ENCODE measurements at regions not wholly inside any gene's neighbourhood (a gene's known extent, or its start where the extent isn't known, plus 50 kb on each side); places are given as distances from the start of the nearest gene placed in this dataset.

- Histone ChIP-seq H3K9ac (no peak overlapping the region), H3K79me2 (ENCODE audit: insufficient read depth) (no peaks in the 10 kb centered on the region), H3K27me3 (ENCODE audit: insufficient read depth) (no peaks in the 10 kb centered on the region), H3K4me1 (ENCODE audit: control insufficient read depth in 1 of 2, insufficient read depth in 2 of 2, low read depth in 1 of 2, low read length in 1 of 2) (no peaks in the 10 kb centered on the region), H3K36me3 (replicated peaks in 1 of 2; ENCODE audit: control insufficient read depth in 1 of 2, insufficient read depth in 2 of 2, low read length in 1 of 2) (no peaks in the 10 kb centered on the region), H3K4me3 (ENCODE audit: low read depth in 2 of 2, low read length in 1 of 2) (no peak overlapping the region), H3F3A (replicated peaks; ENCODE audit: insufficient read depth) (no peaks in the 10 kb centered on the region), H3K9me2 (no peaks in the 10 kb centered on the region), H3K4me2 (no peak overlapping the region), H2AFZ (ENCODE audit: low read depth) (no peak overlapping the region), H3K9me3 (no peaks in the 10 kb centered on the region), H3K27ac (ENCODE audit: low read depth in 2 of 2, low read length in 1 of 2) (no peak overlapping the region), H4K20me1 (ENCODE audit: insufficient read depth) (no peaks in the 10 kb centered on the region)
- ChIA-PET CTCF (no interaction called here), POLR2A (no interaction called here)
- TF ChIP-seq NRF1 (IDR thresholded peaks at IDR 0.05; ENCODE audit: low read depth, low read length) (no peak), TCF12 (IDR thresholded peaks at IDR 0.05) (no peak), YY1 (IDR thresholded peaks at IDR 0.05; ENCODE audit: low read depth) (no peak), RFX5 (IDR thresholded peaks at IDR 0.05; ENCODE audit: low read length) (no peak), SIN3A (IDR thresholded peaks at IDR 0.05; ENCODE audit: borderline replicate concordance, low read depth, low read length) (no peak), RXRA (IDR thresholded peaks at IDR 0.05; ENCODE audit: borderline replicate concordance, low read depth) (no peak), MAX (IDR thresholded peaks at IDR 0.05; ENCODE audit: low read depth) (no peak), JUND (IDR thresholded peaks at IDR 0.05) (no peak), FOXJ3 (CRISPR knock-in tag; IDR thresholded peaks at IDR 0.05) (no peak)
- WGBS (ENCODE audit: low lambda C conversion rate), result 60% methylated on average over 9 of the region's 9 CpGs
- no peak for DNase-seq
Measured at GRCh38 chr20:61191096-61191495, 61.0 kb upstream of the CDH4 start.

- ChIA-PET POLR2A (no interaction called here), CTCF (no interaction called here)
- no peak overlapping the region for H3K9ac ChIP-seq
- DNase-seq, result no peak
- no peak for TF ChIP-seq TCF12 (IDR thresholded peaks at IDR 0.05)
- TF ChIP-seq YY1 (IDR thresholded peaks at IDR 0.05; ENCODE audit: low read depth), result no peak
- TF ChIP-seq TEAD4 (IDR thresholded peaks at IDR 0.05; ENCODE audit: borderline replicate concordance, insufficient read depth), result no peak
- no peak for TF ChIP-seq MXI1 (IDR thresholded peaks at IDR 0.05; ENCODE audit: low read depth, low read length)
- TF ChIP-seq IRF3 (IDR thresholded peaks at IDR 0.05; ENCODE audit: low read depth, low read length), result no peak
- TF ChIP-seq SMC3 (IDR thresholded peaks at IDR 0.05; ENCODE audit: low read depth, low read length), result no peak
- no peak for TF ChIP-seq REST (IDR thresholded peaks at IDR 0.05; ENCODE audit: low read depth, low read length)
- TF ChIP-seq FOXM1 (IDR thresholded peaks at IDR 0.05; ENCODE audit: low read depth), result no peak
- no peak for TF ChIP-seq ZBTB33 (IDR thresholded peaks at IDR 0.05; ENCODE audit: borderline replicate concordance, low read depth)
- TF ChIP-seq EP300 (IDR thresholded peaks at IDR 0.05; ENCODE audit: borderline replicate concordance in 1 of 2, low read depth in 1 of 2, low read length in 1 of 2), result no peak
- TF ChIP-seq GABPA (IDR thresholded peaks at IDR 0.05; ENCODE audit: low read depth), result no peak
- TF ChIP-seq USF2 (IDR thresholded peaks at IDR 0.05; ENCODE audit: borderline replicate concordance, low read depth, low read length), result no peak
- H3K79me2 ChIP-seq (ENCODE audit: insufficient read depth), result no peaks in the 10 kb centered on the region
- H3K4me3 ChIP-seq (ENCODE audit: low read depth in 2 of 2, low read length in 1 of 2), result no peak overlapping the region
- H3K9me2 ChIP-seq, result no peaks in the 10 kb centered on the region
- H3K27me3 ChIP-seq (ENCODE audit: insufficient read depth), result no peaks in the 10 kb centered on the region
- H2AFZ ChIP-seq (ENCODE audit: low read depth), result no peak overlapping the region
- no peaks in the 10 kb centered on the region for H3K36me3 ChIP-seq (replicated peaks in 1 of 2; ENCODE audit: control insufficient read depth in 1 of 2, insufficient read depth in 2 of 2, low read length in 1 of 2)
- no peak overlapping the region for H3K27ac ChIP-seq (ENCODE audit: low read depth in 2 of 2, low read length in 1 of 2)
- no peaks in the 10 kb centered on the region for H3F3A ChIP-seq (replicated peaks; ENCODE audit: insufficient read depth)
- H3K4me2 ChIP-seq, result no peak overlapping the region
- WGBS (ENCODE audit: low lambda C conversion rate), result 60% methylated on average over 9 of the region's 10 CpGs
- H4K20me1 ChIP-seq (ENCODE audit: insufficient read depth), result no peaks in the 10 kb centered on the region
- H3K9me3 ChIP-seq, result no peaks in the 10 kb centered on the region
- H3K4me1 ChIP-seq (ENCODE audit: control insufficient read depth in 1 of 2, insufficient read depth in 2 of 2, low read depth in 1 of 2, low read length in 1 of 2), result no peaks in the 10 kb centered on the region
Measured at GRCh38 chr20:61192337-61192950, 59.6 kb upstream of the CDH4 start.

Measured in SK-N-SH (cell line).